ENCODE measurements at regions not wholly inside any gene's neighbourhood (a gene's known extent, or its start where the extent isn't known, plus 50 kb on each side); places are given as distances from the start of the nearest gene placed in this dataset.
"Not testable (repeated sequence)": the region's sequence is repeated elsewhere in the genome, so short reads cannot be mapped to it uniquely, and the experiment has no call there.

DNA sequence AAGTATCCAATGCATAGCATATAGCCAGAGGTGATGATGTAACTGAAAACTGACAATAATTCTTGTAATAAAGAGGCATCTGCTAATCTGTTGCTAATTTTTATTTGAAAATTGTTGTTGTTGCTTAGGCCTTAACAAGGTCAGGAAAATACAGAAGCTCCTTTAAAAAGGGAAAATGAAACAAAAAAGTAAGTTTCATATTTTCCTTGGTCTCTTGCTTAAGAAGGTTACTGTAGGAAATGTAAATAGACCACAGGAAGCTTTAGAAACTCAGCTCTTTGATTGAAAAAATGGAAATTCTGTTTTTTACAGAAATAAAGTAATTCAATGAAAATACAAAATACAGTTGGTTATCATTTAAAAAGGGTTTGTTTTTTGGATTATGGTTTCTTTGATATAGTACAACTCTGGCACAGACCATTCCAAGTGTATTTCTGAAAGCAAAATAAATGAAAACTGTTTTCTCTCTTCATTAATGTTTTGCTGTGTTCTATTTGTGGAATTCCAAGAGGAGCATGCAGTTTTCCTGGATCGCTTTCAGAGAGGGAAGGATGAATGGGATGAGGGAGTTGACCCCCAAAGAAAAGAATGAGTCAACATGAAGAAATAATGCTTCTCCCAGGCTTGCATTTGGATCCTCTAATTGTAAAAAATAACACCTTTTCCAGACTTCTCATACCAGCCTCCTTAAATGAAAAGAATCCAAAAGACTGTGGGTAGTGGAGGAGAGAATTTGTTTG, 398.0 kb upstream of the FAR2 start:
- intact Hi-C loops (cut with micrococcal nuclease): no loop called here
- TF ChIP-seq, protein P1, sequence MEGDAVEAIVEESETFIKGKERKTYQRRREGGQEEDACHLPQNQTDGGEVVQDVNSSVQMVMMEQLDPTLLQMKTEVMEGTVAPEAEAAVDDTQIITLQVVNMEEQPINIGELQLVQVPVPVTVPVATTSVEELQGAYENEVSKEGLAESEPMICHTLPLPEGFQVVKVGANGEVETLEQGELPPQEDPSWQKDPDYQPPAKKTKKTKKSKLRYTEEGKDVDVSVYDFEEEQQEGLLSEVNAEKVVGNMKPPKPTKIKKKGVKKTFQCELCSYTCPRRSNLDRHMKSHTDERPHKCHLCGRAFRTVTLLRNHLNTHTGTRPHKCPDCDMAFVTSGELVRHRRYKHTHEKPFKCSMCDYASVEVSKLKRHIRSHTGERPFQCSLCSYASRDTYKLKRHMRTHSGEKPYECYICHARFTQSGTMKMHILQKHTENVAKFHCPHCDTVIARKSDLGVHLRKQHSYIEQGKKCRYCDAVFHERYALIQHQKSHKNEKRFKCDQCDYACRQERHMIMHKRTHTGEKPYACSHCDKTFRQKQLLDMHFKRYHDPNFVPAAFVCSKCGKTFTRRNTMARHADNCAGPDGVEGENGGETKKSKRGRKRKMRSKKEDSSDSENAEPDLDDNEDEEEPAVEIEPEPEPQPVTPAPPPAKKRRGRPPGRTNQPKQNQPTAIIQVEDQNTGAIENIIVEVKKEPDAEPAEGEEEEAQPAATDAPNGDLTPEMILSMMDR (IDR thresholded peaks at IDR 0.05): no peak
- Mint-ChIP-seq H3K4me3 (no peak overlapping the region), H3K36me3 (peaks cover 7% of the 10 kb centered on the region), H3K27ac (no peak overlapping the region), H3K27me3 (ENCODE audit: low read depth in 2 of 2) (no peaks in the 10 kb centered on the region), H3K4me1 (no peaks in the 10 kb centered on the region), H3K9me3 (peaks cover 7 to 8% of the 10 kb centered on the region in 2 donors)
- WGBS (ENCODE audit: insufficient coverage): 75% methylated on average over 1 of the region's 1 CpG
- H3K36me3 ChIP-seq (ENCODE audit: control insufficient read depth, insufficient read depth, low read length): no peaks in the 10 kb centered on the region
- peaks cover 5% of the 10 kb centered on the region for H3K9me3 ChIP-seq (ENCODE audit: control insufficient read depth, insufficient read depth, low read length)
- DNase-seq (no peak), ATAC-seq (no peak)
- no peaks in the 10 kb centered on the region for H3K4me1 ChIP-seq (ENCODE audit: control insufficient read depth, insufficient read depth, low read length)
- no peak overlapping the region for H3K27ac ChIP-seq (ENCODE audit: low read length)
- no peak overlapping the region for H3K4me3 ChIP-seq (ENCODE audit: low read length)
- H3K27me3 ChIP-seq (ENCODE audit: control insufficient read depth, insufficient read depth, low read length): no peaks in the 10 kb centered on the region

DNA sequence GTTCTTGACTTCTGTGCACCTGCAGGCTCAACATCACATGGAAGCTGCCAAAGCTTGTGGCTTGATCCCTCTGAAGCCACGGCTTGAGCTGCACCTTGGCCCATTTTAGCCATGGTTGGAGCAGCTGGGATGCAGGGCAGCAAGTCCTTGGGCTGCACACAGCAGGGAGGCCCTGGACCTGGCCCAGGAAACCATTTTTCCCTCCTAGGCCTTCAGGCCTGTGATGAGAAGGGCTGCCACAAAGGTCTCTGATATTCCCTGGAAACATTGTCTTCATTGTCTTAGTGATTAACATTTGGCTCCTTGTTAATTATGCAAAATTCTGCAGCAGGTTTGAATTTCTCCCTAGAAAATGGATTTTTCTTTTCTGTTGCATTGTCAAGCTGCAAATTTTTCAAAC, 394.1 kb upstream of the FAR2 start:
- no peaks in the 10 kb centered on the region for H3K4me1 ChIP-seq (ENCODE audit: control insufficient read depth, insufficient read depth, low read length)
- TF ChIP-seq, protein P1 (IDR thresholded peaks at IDR 0.05): no peak
- H3K9me3 ChIP-seq (ENCODE audit: control insufficient read depth, insufficient read depth, low read length): peaks cover 5% of the 10 kb centered on the region
- H3K36me3 ChIP-seq (ENCODE audit: control insufficient read depth, insufficient read depth, low read length): no peaks in the 10 kb centered on the region
- 39% methylated on average over 1 of the region's 1 CpG for WGBS (ENCODE audit: insufficient coverage)
- no peak for DNase-seq
- no peaks in the 10 kb centered on the region for H3K27me3 ChIP-seq (ENCODE audit: control insufficient read depth, insufficient read depth, low read length)
- H3K4me3 Mint-ChIP-seq: no peak overlapping the region
- H3K27ac ChIP-seq (ENCODE audit: low read length): no peak overlapping the region
- no peaks in the 10 kb centered on the region for H3K4me1 Mint-ChIP-seq
- no peak overlapping the region for H3K27ac Mint-ChIP-seq
- intact Hi-C loops (cut with micrococcal nuclease): no loop called here
- H3K36me3 Mint-ChIP-seq: no peaks in the 10 kb centered on the region
- H3K9me3 Mint-ChIP-seq: peaks cover 3 to 7% of the 10 kb centered on the region in 2 donors
- ATAC-seq: no peak
- no peaks in the 10 kb centered on the region for H3K27me3 Mint-ChIP-seq (ENCODE audit: low read depth in 2 of 2)
- H3K4me3 ChIP-seq (ENCODE audit: low read length): no peak overlapping the region

DNA sequence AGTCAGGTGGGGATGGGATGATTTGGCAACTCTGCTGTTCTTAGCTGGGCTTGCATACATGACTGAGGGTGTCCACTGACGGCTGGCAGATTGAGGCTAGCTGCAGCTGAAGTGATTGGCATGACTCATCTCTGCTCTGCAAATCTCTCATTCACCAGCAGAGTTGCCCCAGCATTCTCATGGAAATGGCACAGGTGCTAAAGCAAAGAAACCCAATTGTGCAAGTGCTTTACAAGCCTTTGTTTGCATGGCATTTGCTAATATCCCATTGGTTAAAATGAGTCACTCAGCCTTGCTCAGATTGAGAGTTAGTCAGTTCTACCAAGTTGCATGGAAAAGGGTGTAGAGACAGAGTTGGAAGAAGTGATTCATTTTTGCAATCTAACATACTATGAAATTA, 389.7 kb upstream of the FAR2 start:
- H3K27ac Mint-ChIP-seq: no peak overlapping the region
- Histone ChIP-seq H3K9me3 (ENCODE audit: control insufficient read depth, insufficient read depth, low read length) (peaks cover 5% of the 10 kb centered on the region), H3K27me3 (ENCODE audit: control insufficient read depth, insufficient read depth, low read length) (no peaks in the 10 kb centered on the region), H3K36me3 (ENCODE audit: control insufficient read depth, insufficient read depth, low read length) (no peaks in the 10 kb centered on the region), H3K4me3 (ENCODE audit: low read length) (no peak overlapping the region), H3K27ac (ENCODE audit: low read length) (no peak overlapping the region), H3K4me1 (ENCODE audit: control insufficient read depth, insufficient read depth, low read length) (no peaks in the 10 kb centered on the region)
- no peak overlapping the region for H3K4me3 Mint-ChIP-seq
- 47% methylated on average over 1 of the region's 1 CpG for WGBS (ENCODE audit: insufficient coverage)
- H3K27me3 Mint-ChIP-seq (ENCODE audit: low read depth in 2 of 2): no peaks in the 10 kb centered on the region
- TF ChIP-seq, protein P1 (IDR thresholded peaks at IDR 0.05): no peak
- DNase-seq: no peak
- peaks cover 2 to 3% of the 10 kb centered on the region in 2 donors for H3K9me3 Mint-ChIP-seq
- no peaks in the 10 kb centered on the region for H3K36me3 Mint-ChIP-seq
- intact Hi-C loops (cut with micrococcal nuclease): no loop called here
- H3K4me1 Mint-ChIP-seq: no peaks in the 10 kb centered on the region
- ATAC-seq: no peak

DNA sequence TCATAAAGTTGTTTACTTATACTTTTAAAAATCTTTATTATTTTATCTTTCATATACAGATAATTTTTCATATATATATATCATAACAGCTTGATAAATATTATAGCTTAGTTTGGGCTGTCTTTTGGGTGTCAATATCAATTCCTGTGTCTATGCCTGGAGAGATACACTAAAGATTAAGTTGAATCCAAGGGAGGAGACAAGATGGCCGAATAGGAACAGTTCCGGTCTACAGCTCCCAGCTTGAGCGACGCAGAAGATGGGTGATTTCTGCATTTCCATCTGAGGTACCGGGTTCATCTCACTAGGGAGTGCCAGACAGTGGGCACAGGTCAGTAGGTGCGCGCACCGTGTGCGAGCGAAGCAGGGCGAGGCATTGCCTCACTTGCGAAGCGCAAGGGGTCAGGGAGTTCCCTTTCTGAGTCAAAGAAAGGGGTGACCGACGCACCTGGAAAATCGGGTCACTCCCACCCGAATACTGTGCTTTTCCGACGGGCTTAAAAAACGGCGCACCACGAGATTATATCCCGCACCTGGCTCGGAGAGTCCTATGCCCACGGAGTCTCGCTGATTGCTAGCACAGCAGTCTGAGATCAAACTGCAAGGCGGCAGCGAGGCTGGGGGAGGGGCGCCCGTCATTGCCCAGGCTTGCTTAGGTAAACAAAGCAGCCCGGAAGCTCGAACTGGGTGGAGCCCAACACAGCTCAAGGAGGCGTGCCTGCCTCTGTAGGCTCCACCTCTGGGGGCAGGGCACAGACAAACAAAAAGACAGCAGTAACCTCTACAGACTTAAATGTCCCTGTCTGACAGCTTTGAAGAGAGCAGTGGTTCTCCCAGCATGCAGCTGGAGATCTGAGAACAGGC, 388.8 kb upstream of the FAR2 start:
- H3K4me3 Mint-ChIP-seq; H3K4me3 ChIP-seq (ENCODE audit: low read length); DNase-seq; H3K27me3 Mint-ChIP-seq (ENCODE audit: low read depth in 2 of 2); ATAC-seq; H3K27ac ChIP-seq (ENCODE audit: low read length); H3K36me3 ChIP-seq (ENCODE audit: control insufficient read depth, insufficient read depth, low read length); H3K27ac Mint-ChIP-seq; H3K9me3 Mint-ChIP-seq; H3K36me3 Mint-ChIP-seq; H3K4me1 Mint-ChIP-seq; H3K4me1 ChIP-seq (ENCODE audit: control insufficient read depth, insufficient read depth, low read length); H3K27me3 ChIP-seq (ENCODE audit: control insufficient read depth, insufficient read depth, low read length); H3K9me3 ChIP-seq (ENCODE audit: control insufficient read depth, insufficient read depth, low read length); intact Hi-C loops (cut with micrococcal nuclease): not testable (repeated sequence)
- WGBS (ENCODE audit: insufficient coverage): 94% methylated on average over 32 of the region's 33 CpGs

DNA sequence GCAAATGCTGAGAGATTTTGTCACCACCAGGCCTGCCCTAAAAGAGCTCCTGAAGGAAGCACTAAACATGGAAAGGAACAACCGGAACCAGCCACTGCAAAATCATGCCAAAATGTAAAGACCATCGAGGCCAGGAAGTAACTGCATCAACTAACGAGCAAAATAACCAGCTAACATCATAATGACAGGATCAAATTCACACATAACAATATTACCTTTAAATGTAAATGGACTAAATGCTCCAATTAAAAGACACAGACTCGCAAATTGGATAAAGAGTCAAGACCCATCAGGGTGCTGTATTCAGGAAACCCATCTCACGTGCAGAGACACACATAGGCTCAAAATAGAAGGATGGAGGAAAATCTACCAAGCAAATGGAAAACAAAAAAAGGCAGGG, 387.2 kb upstream of the FAR2 start:
- H3K4me1 ChIP-seq (ENCODE audit: control insufficient read depth, insufficient read depth, low read length); H3K27me3 Mint-ChIP-seq (ENCODE audit: low read depth in 2 of 2); H3K27ac Mint-ChIP-seq; intact Hi-C loops (cut with micrococcal nuclease); H3K27me3 ChIP-seq (ENCODE audit: control insufficient read depth, insufficient read depth, low read length); H3K36me3 Mint-ChIP-seq; DNase-seq; H3K9me3 ChIP-seq (ENCODE audit: control insufficient read depth, insufficient read depth, low read length); H3K4me3 Mint-ChIP-seq; H3K4me3 ChIP-seq (ENCODE audit: low read length); ATAC-seq; H3K9me3 Mint-ChIP-seq; H3K27ac ChIP-seq (ENCODE audit: low read length); H3K36me3 ChIP-seq (ENCODE audit: control insufficient read depth, insufficient read depth, low read length); H3K4me1 Mint-ChIP-seq: not testable (repeated sequence)
- WGBS (ENCODE audit: insufficient coverage): 95% methylated on average over 4 of the region's 5 CpGs

Data from natural killer cell (primary cell).